Right lobe of liver (tissue), 4 donors: ENCODE measurements at regions not wholly inside any gene's neighbourhood (a gene's known extent, or its start where the extent isn't known, plus 50 kb on each side); places are given as distances from the start of the nearest gene placed in this dataset.

Experiments used
- POLR2A ChIP-seq: fragments of 450-650 bp; IDR thresholded peaks from one replicate; pipeline ENCODE4 v1.6.1; 2017; ENCODE audit warnings: antibody characterized with exemption, mild to moderate bottlenecking
- TF ChIP-seq, protein P1 (sequence below), 4 donors: fragments of 200-600 bp in 3 of 4; fragments of 450-650 bp in 1 of 4; IDR thresholded peaks; one replicate each; pipeline versions ENCODE4 v1.5.1 to v1.8.0; 2016 to 2022; ENCODE audit warnings: antibody characterized with exemption in 4 of 4, mild to moderate bottlenecking in 2 of 4
- donor health status: DM: no; HTN: no; CAD: no.
- donor health status: DM: no; HTN: no; CAD: no.
- donor health status: DM: no; HTN: yes; CAD: no.

DNA sequence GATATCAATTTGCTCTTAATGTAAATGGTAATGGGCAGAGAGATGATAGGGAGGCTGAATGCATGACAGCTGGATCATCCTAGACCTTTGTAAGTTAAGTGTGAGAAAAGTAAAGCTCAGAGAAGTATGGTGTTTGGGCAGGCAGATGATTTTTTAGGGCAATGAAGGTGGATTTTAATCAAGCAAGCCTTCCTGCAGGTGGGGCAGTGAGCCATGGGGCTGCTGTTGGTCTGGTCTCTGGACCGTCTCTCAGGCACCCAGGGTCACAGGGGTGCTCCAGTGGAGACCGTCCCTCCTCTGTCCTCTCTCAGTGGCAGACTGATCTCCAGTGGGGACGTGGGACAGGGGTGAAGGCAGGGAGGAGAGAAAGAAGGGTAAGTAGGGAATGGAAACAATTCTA is 69.8 kb upstream of the STK17B start:
- TF ChIP-seq, protein P1, sequence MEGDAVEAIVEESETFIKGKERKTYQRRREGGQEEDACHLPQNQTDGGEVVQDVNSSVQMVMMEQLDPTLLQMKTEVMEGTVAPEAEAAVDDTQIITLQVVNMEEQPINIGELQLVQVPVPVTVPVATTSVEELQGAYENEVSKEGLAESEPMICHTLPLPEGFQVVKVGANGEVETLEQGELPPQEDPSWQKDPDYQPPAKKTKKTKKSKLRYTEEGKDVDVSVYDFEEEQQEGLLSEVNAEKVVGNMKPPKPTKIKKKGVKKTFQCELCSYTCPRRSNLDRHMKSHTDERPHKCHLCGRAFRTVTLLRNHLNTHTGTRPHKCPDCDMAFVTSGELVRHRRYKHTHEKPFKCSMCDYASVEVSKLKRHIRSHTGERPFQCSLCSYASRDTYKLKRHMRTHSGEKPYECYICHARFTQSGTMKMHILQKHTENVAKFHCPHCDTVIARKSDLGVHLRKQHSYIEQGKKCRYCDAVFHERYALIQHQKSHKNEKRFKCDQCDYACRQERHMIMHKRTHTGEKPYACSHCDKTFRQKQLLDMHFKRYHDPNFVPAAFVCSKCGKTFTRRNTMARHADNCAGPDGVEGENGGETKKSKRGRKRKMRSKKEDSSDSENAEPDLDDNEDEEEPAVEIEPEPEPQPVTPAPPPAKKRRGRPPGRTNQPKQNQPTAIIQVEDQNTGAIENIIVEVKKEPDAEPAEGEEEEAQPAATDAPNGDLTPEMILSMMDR (IDR thresholded peaks at IDR 0.05) = no peak
- no peak for TF ChIP-seq POLR2A
